GM21381 (cell line): ENCODE measurements at regions not wholly inside any gene's neighbourhood (a gene's known extent, or its start where the extent isn't known, plus 50 kb on each side); places are given as distances from the start of the nearest gene placed in this dataset.
"Not testable (repeated sequence)": the region's sequence is repeated elsewhere in the genome, so short reads cannot be mapped to it uniquely, and the experiment has no call there.

Experiments
- ATAC-seq: cut with Tn5 transposase; IDR thresholded peaks from one replicate; pipeline ENCODE4 v1.9.1; 2021; ENCODE audit warnings: mild to moderate bottlenecking, moderate library complexity; ENCODE audit not compliant: unreplicated experiment

DNA sequence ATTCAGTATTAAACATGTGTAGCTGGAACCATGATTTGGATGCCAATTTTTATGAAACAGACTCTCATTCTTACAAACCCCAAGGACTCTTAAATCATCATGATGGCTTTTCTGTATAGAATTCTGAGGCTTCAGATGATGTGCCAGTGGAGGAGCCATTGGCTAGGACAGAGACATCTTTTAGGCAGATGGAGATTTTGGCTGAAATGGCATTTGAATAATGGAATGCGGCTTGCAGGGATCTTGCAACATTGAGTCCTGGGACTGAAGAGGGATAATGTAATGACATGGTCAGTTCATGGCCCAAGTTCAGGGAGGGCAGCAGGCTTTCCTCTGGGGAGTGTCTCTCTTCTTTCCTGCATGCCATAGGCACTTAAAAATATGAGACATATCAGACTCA lies 172.4 kb downstream of the ABCA8 start:
- ATAC-seq, result no peak

GRCh38 chr17:68780596-68780995 lies 174.6 kb downstream of the ABCA8 start:
- ATAC-seq, result no peak

GRCh38 chr17:68778726-68779125 lies 176.5 kb downstream of the ABCA8 start:
- no peak for ATAC-seq

GRCh38 chr17:68777856-68778694 lies 176.9 kb upstream of the FAM20A start:
- ATAC-seq, result no peak

DNA sequence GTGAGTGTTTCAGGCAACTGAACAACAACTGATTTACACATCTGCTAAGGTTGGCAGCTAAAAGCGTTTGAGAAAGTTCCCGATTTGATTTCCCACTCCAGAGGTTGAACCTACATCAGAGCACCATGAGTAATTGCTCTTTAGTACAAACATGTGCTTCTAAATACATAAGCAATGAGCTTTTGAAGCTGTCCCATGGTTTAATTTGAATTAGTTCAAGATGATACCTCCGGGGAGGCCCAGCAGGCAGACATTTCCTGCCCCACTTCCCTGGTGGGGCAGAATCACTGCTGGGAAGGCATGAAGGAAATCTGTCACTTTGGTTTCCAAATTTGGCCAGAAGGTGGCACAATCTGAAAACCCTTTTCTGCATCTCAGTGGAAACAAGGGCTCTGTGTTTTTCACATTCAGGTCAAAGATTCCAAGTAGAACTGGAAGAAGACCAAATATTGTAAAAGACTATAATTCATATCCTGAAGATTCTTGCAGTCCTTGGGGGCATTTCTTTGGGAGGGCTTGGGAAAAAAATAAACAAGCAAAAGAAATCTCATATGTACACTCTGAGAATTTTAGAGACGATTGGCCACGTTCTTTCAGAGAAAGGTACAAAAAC lies 176.2 kb upstream of the FAM20A start:
- ATAC-seq, result no peak

- ATAC-seq, result no peak
These were observed 175.3 kb upstream of the FAM20A start for GRCh38 chr17:68776451-68776850.

- no peak for ATAC-seq
These were observed 174.8 kb upstream of the FAM20A start for GRCh38 chr17:68775969-68776368.

DNA sequence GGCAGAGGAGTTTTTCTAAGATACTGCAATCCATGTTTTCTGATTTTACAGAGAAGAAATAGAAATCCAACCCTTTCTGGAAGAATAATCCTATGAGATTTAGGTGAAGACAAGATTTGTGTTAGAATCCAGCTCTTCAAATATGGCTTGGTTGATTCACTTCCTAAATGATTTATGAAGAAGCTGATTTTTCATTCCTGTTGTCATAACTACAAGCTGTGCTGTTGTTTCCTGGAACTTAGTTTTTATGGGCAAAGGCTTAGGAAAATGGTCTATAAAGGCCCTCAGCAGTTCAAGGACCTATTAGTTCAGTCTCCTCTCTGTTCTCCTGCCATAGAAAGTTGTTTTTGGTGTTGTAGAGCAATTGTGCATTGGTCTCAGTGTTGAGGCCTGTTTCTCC lies 174.2 kb upstream of the FAM20A start:
- ATAC-seq, result no peak

DNA sequence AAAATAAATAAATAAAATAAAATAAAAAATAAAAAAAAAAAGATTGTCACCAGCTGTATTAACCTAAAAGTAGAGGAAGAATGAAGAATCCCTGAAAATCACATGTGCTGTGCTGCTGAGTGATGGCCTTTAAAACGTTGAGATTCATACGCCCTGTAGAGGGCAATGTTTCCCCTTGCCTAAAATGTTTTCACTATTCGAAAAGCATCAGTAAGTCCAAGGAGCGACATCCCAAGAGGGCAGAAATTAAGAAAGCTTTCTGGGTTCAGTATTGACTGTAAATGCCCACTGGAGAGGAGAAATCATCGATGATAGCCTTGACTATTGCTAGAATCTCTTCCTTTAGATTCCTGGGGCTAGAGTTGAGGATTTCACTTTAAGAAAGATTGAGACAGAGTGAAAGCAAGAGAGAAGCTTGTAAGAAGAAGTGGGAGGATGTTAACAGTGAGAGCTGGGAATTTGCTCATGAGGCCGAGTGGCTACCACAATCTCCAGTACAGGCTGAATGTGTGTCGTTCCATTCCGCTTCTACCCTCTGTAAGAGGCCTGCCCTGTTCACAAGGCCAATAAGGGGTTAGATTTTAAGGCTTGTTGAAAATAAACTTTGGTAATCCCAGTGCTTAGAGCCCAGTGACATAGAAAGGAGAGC lies 170.8 kb upstream of the FAM20A start:
- peak; percentile 62 for ATAC-seq

- no peak for ATAC-seq
These were observed 167.6 kb upstream of the FAM20A start for GRCh38 chr17:68768804-68769203.

DNA sequence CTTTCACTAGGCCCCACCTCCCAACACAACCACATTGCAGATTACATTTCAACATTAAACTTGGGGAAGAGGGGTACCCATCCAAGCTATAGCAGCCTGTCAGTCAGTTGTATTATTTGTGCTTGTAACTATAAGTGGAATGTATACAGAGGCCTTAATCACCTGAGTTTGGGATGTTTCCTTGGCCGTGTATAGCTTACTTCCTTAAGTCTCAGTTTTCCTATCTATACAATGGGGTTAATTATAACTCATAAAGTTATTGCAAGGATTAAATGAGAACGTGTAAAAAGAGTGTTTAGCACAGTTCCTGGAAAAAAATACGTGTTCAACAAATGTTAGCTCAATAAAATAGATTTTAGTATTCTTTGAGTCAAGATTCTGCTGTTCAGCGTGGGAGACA lies 165.5 kb upstream of the FAM20A start:
- ATAC-seq, result no peak

GRCh38 chr17:68763562-68763961 lies 162.4 kb upstream of the FAM20A start:
- ATAC-seq, result no peak

DNA sequence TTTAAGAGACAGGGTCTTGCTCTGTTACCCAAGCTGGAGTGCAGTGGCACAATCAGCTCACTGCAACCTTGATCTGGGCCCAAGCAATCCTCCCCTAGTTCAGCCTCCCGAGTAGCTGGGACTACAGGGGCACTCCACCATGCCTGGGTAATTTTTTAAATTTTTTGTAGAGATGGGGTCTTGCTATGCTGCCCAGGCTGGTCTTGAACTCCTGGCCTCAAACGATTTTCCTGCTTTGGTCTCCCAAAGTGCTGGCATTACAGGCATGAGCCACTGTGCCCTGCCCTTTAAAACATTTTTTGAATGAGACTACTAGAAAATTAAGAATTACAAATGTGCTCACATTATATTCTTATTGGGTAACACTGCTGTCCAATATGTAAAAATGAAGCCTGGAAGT lies 161.7 kb upstream of the FAM20A start:
- no peak for ATAC-seq

GRCh38 chr17:68760141-68760475 lies 158.9 kb upstream of the FAM20A start:
- no peak for ATAC-seq

DNA sequence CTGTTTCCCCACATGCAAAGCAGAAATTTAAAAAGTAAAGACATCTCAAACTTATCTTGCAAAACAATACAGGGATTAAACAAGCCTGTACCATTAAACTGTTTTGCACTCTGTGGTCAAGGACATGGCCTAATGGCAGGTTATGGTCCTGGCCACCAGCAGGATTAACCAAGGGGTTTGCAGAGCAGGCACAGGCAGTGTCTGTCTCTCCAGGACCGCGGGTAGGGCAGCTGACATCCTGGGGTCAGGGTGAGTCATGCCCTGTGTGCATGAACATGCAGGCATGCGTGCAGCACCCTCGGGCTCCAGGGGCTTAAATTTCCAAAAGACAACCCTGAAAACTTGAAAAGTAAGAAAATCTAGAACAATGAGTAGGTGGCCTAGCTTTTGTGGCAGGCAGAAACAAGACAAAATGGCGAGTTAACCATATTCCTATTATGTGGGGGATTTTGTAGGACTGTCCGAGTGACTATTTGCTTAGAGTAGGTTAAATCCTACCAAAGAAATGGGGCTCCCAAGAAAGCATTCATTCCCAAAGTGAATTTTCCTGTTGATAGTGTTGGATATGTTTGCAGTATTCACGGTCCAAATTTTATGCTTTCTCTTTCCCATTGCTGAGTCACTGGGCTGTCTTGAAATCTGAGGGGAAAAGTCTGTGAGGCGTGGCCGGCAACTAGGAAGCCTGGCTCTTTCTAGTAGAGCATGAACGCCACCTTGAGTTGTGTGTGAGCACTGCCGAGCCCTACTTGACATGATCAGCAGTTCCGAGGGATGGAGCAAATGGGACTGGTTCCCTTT lies 158.4 kb upstream of the FAM20A start:
- peak; percentile 87 for ATAC-seq

GRCh38 chr17:68759002-68759342 lies 157.8 kb upstream of the FAM20A start:
- no peak for ATAC-seq

DNA sequence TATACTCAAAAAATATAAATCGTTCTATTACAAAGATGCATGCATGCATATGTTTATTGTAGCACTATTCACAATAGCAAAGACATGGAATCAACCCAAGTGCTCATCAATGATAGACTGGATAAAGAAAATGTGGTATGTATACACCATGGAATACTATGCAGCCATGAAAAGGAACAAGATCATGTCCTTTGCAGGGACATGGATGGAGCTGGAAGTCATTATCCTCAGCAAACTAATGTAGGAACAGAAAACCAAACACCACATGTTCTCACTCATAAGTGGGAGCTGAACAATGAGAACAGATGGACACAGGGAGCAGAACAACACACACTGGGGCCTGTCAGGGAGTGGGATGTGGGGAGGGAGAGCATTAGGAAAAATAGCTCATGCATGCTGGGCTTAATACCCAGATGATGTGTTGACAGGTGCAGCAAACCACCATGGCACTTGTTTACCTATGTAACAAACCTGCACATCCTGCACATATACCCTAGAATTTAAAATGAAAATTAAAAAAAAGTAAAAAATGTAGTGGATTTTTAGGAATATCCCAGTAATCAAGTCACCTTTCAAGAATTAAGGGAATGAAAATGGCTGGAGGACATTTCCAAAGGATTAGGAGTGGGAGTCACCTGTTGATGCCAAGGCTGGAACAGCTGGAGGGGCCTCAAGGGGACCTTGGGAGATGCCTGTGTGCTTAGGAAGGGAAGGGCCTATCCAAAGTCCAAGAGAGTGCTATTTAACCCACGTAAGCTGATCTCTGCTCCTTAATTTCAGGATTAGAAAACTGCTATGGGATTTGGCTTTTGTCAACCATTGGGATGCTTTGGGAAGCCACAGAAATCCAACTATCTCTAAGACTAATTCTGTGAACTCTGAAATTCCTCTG lies 156.9 kb upstream of the FAM20A start:
- not testable (repeated sequence) for ATAC-seq

DNA sequence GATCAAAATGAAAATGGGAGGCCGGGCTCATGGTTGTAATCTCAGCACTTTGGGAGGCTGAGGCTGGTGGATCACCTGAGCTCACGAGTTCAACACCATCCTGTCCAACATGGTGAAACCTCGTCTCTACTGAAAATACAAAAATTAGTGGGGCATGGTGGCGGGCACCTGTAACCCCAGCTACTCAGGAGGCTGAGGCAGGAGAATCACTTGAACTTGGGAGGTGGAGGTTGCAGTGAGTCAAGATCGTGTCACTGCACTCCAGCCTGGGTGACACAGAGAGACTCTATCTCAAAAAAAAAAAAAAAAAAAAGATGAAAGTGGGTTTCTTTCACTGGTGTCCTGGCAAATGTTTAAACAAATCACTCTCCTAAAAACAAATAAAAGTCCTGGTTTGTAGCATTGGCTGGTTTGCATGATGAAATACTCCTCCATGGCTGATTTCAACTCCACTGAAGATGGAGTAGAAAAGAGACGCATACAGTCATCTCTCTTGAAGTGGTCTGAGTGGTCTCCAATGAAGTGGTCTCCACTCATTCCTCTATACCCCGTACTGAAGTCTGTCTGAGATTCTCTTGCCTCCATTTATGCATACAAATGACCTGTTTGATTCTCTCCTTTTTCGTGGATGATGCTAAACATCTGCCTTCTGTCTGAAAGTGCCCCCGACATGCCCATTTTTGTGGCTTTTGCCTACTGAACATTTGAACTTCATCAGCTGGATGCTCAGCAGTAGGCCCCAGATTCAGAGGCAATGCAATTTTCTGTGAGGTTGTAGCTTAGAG lies 153.0 kb upstream of the FAM20A start:
- ATAC-seq, result no peak

GRCh38 chr17:68750208-68750562 lies 149.0 kb upstream of the FAM20A start:
- no peak for ATAC-seq
